AG09319 (cell line): ENCODE measurements at regions not wholly inside any gene's neighbourhood (a gene's known extent, or its start where the extent isn't known, plus 50 kb on each side); places are given as distances from the start of the nearest gene placed in this dataset.
A peak's percentile ranks its signal among the peaks of the same experiment; 100 is the strongest.

Experiments used
- DNase-seq: peaks from one replicate; pipeline ENCODE4 v3.0.0-alpha.2; 2010; ENCODE audit warnings: low read depth; ENCODE audit errors: extremely low read depth
- TF ChIP-seq, protein P1 (sequence below): IDR thresholded peaks from 2 replicates; pipeline ENCODE4 v1.5.1; 2011; ENCODE audit warnings: low read depth, mild to moderate bottlenecking, inconsistent platforms, low read length, moderate library complexity

DNA sequence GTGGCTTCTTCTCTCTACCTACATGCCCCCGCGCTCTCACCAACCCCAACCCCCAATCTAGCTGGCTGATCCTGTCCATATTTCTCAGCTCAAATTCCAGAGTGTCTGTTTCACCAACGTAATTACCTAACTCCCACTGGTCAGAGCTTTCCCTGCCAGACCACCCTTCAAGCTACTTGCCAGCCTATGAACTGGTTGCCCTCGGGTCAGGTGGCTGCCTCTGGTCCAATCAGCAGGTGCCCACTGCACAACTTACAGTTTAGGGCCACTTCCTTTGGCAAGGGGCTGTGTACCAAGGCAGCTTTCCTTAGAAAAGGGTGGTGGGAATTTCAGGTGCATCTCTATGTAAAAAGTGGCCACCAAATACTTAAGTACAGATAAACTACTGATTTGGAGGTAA is 92.2 kb upstream of the SLC30A5 start:
- DNase-seq = no peak
- TF ChIP-seq, protein P1, sequence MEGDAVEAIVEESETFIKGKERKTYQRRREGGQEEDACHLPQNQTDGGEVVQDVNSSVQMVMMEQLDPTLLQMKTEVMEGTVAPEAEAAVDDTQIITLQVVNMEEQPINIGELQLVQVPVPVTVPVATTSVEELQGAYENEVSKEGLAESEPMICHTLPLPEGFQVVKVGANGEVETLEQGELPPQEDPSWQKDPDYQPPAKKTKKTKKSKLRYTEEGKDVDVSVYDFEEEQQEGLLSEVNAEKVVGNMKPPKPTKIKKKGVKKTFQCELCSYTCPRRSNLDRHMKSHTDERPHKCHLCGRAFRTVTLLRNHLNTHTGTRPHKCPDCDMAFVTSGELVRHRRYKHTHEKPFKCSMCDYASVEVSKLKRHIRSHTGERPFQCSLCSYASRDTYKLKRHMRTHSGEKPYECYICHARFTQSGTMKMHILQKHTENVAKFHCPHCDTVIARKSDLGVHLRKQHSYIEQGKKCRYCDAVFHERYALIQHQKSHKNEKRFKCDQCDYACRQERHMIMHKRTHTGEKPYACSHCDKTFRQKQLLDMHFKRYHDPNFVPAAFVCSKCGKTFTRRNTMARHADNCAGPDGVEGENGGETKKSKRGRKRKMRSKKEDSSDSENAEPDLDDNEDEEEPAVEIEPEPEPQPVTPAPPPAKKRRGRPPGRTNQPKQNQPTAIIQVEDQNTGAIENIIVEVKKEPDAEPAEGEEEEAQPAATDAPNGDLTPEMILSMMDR = no peak

DNA sequence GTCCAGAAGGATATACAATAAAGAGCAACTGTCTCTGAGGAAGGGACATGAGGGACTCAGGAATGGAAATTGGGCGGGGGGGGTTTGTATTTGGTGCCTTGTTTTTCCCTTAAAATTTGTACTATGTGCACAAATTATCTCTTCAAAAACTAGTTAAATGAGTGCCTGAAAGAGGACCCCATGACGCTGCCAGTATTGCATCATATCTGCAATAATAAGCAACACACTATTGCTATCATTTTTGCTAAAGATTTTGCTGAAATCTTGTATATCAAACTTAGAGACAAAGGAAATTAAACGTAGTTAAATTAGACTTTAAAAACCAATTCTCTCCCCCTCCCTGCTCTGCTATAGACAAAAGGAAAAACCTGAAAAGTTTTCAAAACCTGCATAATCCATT is 89.7 kb upstream of the SLC30A5 start:
- no peak for DNase-seq
- TF ChIP-seq, protein P1 = no peak

DNA sequence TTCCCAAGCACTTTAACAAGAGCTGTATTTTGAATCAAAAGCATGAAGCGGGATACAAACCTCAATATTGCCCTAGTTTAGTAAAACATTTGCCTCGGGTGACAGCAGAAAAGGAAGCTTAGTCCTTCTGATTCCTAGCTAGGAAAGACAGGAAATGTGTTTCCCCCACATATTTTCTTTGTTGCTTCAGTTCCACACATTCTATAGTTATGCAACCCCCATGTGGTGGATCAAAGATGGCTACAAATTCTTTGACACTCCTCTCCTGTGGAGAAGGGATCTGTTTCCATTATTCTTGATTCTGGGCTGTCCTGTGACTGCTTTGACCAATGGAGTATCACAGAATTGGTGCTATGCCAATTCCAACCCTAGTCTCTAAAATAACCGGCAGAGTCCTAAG is 89.1 kb upstream of the SLC30A5 start:
- no peak for DNase-seq
- TF ChIP-seq, protein P1 = no peak

DNA sequence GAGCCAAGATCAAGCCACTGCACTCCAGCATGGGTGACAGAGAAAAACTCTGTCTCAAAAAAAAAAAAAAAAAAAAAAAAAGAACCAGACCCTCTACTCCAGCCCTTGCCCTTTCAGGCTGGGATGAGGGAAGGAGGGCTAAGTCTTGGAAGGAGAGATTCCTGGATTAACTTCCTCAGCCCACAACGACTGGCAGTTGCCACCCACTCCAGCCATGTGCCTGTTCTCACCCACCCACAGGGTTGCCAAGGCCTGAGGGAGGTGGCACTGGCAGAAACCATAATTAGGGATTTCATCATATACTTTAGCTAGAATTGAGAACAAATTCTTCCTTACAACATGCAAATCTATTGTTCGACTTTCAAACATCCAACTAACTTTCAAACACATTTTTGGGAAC is 87.8 kb upstream of the SLC30A5 start:
- TF ChIP-seq, protein P1 = no peak
- no peak for DNase-seq

DNA sequence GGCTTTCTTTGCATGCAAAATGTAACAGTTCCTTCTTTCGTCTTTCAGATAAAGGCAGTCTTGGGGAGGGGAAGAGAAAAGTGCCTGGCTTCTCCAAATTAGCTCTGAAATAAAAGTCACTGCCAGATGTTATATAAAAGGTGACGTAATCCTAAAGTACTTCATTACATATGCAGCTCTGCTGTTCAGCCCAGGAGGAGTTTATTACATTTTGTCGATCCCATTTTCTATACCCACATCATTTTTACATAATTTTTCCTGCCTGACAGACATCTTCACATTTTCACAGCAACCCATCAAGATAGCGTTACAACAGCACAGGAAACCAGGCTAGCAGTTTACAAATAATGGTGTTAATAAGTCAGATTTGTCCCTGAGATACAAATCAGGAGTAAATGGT is 86.7 kb upstream of the SLC30A5 start:
- no peak for DNase-seq
- TF ChIP-seq, protein P1 = no peak

DNA sequence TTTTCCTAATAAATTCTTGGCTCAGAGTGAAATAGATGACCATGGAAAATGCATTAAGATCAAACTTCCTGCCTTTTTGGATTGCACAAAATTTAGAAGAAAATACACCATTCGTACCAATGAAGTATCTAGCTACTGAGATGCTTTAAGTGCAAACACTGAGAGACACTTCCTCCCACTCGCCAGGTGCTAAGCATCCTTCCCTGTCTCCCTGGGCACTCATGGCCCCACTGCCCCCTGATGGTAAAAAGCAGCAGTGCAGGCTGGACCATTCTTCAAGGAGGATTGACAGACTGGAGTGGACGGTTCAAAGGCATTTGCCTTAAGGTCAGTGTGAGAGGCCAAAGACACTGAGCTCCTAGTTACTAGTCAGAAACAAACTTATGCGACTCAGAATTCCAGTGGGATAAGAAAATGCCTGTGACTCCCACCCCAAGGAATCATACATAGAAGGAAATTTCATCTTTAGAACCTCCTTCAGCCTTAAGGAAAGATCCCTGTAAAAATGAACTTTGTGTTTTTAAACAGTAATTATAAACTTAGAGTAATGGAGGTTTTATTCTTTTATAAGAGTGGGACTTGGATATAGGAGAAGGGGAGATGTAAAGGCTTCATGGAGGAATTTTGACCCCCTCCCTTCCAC is 86.0 kb upstream of the SLC30A5 start:
- DNase-seq = peak; percentile 4
- TF ChIP-seq, protein P1 = peak; percentile 81

DNA sequence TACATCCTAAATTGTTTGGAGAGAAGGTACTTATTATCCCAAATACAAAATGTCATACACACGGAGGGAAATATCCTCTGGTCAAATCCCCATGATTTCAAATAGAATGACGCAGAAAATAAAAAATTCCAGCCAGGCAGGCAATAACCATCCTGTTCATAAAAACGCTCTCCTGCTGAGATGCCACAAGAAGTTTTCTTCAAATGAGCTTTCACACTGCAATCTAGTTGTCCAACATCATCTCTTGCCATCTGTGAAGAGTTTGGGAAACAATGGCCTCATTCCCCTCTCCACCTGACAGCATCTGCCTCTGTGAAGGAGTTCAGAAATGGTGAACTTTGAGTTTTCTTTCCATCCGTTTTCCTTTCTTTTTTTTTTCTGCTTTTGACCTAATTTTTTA is 83.3 kb upstream of the SLC30A5 start:
- DNase-seq = no peak
- TF ChIP-seq, protein P1 = no peak
